CD4-positive, alpha-beta T cell treated with Interleukin-17A for 4 hours (primary cell): ENCODE measurements at regions not wholly inside any gene's neighbourhood (a gene's known extent, or its start where the extent isn't known, plus 50 kb on each side); places are given as distances from the start of the nearest gene placed in this dataset.

Experiments
- DNase-seq: peaks from one replicate; pipeline ENCODE4 v3.0.0-alpha.2; 2020; ENCODE audit warnings: mixed read lengths

DNA sequence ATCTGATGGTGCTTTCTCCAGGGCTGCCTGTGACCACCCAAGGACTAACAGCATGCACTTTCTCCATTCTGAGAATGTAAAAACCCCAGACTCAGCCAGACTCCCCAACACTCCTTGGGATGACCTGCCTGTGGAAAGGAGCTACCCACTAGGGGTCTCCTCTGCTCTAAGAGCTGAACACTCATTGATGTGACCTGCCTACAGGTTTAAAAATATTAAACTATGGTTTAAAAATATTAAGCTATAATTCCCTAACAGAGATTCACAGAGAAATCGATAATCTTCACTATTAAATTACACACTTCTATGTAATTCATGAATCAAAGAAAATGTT lies 696.2 kb upstream of the SLITRK5 start:
- no peak for DNase-seq

DNA sequence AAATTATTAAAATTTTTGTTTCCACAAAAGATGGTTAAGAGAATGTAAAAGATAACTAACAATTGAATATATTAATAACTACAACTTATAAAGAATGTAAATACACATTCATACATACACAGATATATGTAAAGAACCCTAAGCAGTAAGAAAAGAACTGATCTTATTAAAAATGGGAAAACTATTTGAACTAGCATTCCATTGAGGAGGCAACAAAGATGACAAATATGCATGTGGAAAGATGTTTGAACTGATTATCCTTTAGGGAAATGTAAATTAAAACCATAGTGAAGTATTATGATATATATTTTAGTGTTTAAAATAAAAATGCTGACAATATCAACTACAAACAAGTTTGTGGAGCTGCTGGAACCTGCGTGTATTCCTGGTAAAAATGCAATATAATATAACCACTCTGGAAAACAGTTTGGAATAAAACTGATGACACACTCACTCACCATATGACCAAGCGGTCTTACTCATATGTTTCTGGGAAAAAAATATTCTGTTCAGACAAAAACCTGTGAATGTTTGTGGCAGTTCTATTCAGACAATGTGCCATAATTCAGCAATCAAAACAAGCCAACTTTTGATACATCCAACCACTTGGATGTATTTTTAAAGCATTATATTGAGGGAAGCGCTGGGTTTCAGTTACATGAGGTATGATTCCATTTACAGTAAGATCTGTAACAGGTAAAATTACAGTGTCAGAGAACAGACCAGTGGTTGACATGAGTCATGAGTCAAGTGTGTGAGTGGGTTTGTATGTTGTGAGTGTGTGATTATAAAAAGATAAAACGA lies 694.4 kb upstream of the SLITRK5 start:
- no peak for DNase-seq

GRCh38 chr13:86986448-86986847 lies 684.7 kb upstream of the SLITRK5 start:
- DNase-seq, result no peak

DNA sequence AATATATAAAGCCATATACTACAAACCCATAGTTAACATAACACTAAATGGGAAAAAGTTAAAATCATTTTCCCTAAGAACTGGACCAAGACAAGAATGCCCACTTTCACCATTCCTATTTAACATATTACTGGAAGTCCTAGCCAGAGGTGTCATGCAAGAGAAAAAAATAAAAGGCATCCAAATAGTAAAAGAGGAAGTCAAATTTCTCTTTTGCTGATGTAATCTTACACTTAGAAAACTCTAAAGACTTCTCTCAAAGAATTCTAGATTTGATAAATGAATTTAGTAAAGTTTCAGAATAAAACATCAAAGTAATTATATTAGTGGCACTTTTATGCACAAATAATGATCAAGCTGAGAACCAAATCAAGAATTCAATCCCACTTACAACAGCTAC lies 678.9 kb upstream of the SLITRK5 start:
- no peak for DNase-seq

- no peak for DNase-seq
Measured at GRCh38 chr13:87003265-87003664, 667.9 kb upstream of the SLITRK5 start.

DNA sequence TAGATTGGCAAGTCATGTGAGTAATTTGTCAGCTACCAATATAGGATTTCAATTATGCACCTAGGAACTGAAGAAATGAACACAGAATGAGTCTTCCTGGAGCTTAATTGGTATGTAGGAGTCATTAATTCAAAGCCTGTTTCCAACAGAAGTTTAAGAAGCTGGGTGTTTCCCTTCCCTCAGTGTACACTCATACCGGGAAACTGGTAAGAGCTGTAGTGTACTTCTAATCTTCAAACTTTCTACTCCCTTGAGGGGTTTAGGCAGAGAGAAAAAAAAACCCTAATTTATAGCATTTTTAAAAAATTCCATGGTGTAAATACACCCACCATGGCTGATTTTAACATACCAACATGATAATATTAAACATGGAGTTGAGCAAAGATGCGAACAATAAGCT lies 665.7 kb upstream of the SLITRK5 start:
- DNase-seq, result no peak

DNA sequence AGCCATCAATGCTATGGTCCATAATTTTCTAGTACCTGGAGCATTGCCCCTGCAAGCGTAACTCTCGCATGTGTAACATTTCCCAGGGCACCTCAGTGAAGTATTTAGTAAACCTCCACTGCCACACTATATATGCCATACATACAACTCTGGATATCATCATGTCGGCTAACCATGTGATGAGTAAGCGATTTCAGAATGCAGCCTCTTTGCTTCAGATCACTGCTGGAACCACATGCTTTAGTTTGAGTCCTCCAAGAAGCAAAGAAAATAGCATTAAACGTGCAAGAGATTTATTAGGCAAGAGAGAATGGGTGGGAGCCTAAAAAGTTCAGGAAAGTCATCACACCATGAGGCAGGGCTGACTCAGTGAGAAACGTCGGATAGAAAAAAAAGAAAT lies 635.6 kb upstream of the SLITRK5 start:
- DNase-seq, result no peak

GRCh38 chr13:87042946-87043345 lies 628.2 kb upstream of the SLITRK5 start:
- DNase-seq, result no peak

GRCh38 chr13:87052731-87053130 lies 618.4 kb upstream of the SLITRK5 start:
- no peak for DNase-seq

GRCh38 chr13:87057807-87058520 lies 613.2 kb upstream of the SLITRK5 start:
- DNase-seq, result no peak

GRCh38 chr13:87058786-87059329 lies 612.3 kb upstream of the SLITRK5 start:
- DNase-seq, result no peak

DNA sequence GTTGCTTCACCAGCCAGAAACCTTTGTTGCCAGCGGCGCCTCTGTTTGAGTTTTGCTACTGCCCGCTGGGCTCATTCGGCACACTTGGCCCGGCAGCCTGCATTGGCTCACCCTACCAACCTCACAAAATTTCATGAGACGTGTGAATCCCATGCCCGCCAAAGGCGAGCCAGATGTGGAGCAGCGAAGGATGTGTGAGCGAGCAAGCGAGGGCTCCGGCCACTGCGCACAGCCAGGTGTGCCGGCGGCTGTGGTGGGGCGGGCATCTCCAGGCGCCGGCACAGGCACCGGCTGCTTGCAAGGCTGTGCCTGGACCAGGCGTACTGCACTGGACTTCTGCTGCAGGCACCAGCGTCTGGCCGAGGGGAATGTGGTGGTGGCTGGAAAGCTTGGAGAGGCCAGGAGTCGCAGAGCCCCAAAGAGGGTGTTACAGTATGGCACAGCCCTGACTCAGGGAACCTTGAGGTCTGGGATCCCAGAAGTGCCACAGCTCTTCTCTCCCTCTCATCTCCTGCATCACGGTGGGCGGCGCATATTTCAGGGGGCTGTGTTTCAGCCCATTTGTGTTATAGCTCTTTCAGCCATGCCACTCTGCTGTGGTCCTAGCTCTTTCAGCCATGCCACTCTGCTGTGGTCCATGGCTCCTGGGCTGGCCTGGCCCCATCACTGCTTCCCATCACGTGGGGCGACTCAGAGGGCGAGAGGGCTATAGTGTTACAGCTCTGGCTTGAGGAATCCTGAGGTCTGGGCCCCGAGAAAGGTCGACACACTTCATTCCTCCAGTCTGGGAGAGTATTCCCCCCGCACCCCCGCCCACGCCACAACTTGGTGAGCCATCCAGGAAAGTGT lies 592.0 kb upstream of the SLITRK5 start:
- no peak for DNase-seq

DNA sequence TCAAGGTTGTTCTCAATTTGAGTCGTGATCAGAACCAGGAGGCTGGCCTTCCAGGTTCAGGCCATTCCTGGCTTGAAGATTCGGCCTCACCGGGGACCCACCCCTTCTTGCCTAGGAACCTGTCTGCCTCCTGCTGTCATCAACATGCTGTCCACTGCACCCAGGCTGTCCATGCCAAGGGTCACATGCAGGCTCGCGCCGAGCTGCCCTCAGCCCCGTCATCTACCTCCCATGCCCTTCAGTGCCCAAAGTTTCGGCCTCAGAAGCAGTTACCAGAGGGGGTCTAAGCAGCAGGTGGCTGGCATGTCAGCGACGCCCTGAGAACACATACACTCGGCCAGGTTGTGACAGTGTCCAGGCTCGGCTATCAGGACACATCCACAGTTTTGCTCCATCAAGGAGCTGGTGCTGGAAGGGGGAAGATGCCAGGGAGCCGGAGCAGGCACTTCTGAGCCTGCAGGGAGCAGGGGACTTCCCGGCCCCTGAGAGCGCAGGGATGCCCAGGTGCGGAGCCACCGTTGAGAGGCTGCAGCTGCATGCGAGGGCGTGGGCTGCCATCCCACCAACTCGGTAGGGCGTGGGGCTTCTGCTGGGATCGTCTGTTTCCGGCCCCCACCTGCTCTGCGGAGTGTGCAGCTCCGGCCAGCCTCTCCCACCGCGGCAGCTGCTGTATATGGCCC lies 590.9 kb upstream of the SLITRK5 start:
- no peak for DNase-seq

DNA sequence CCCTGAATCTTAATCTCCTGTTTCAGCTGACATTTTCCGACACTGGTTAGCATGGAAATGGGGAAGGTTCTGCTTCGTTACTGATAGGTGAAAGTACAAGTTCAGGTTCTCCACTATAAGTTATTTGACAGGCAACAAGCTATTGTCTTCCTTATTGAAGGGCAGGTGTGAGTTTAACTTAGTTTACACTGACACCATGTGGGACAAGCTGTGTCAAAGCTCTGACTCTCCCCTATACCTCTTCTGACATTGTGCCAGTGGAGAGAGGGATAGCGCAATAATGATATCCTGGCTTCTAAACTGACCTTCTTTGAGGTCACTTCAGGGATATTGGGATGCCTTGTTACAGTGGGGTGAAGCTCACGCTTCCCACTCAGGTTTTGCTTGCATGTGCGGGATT lies 587.0 kb upstream of the SLITRK5 start:
- no peak for DNase-seq

DNA sequence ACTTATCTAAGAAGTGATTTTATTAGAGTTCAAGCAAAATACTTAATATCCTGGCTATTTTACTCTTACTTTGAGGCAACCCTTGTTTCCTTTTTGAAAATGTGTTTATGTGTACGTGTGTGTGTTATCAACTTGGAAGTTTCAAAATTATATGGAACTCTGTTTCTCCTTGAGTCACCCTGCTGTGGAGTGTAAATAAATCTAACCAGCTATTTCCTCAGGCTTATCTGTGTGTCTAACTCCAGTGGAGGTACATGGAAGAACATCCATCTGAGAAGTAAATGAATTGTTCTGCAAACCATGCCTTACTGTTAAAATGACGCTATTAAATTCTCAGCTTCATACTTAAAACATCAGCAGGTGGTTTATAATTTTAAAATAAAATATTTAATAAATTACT lies 583.4 kb upstream of the SLITRK5 start:
- DNase-seq, result no peak

DNA sequence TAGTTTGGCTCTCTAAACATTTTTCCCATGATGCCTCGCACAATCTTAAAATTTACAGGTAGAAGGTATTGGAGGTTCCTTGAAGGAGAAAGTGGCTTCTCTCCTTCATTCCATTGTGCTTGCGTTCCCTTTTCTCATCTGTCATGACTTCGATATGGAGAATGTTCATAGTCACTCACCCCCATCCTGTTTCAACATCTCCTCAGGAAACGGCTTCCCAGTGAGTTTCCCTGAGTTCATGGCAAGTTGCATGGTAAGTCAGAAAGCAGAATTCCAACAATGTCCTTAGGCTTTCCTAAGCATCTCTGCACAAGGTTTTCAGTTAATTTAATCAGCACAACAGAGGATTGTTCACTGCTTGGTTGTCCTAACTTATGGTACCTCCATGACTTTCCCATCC lies 581.8 kb upstream of the SLITRK5 start:
- DNase-seq, result no peak

GRCh38 chr13:87093399-87093798 lies 577.8 kb upstream of the SLITRK5 start:
- no peak for DNase-seq

DNA sequence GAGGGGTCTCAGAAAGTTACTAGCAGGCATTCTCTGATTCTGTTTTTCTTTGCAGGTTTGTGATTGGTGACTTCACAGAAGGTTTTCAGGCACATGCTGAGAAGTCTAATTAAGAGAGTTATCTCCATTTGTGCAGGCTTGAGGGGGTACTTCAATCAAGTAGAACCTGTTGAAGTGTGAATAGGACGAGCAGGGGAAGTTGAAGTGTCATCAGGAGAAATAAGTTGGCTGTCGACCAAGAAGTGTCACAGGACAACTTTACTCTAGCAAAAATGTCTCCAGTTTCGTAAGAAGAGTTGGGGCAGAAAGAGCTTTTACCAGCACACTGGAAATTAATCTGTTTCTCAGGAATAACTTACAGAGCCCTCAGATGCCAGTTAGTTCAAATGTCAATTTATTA lies 576.5 kb upstream of the SLITRK5 start:
- no peak for DNase-seq

DNA sequence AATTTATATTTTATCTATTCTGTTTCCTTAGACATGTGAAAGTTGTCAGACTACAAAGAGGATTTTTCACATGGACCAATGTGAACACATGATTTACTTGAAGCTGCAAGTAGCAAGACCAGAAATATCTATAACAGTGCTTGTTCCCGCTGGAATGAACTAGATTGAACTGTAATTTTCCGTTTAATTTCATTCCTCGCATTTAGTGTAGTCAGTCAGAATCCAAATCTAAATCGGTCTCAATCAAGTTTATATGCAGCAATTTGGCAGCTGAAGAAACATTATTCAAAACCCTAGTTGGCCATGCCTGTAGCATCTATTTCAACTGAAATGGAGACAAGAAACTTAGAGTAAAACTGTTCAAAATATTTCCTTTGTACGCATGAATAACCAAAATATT lies 570.7 kb upstream of the SLITRK5 start:
- DNase-seq, result no peak

- DNase-seq, result no peak
Measured at GRCh38 chr13:87107651-87108050, 563.5 kb upstream of the SLITRK5 start.

DNA sequence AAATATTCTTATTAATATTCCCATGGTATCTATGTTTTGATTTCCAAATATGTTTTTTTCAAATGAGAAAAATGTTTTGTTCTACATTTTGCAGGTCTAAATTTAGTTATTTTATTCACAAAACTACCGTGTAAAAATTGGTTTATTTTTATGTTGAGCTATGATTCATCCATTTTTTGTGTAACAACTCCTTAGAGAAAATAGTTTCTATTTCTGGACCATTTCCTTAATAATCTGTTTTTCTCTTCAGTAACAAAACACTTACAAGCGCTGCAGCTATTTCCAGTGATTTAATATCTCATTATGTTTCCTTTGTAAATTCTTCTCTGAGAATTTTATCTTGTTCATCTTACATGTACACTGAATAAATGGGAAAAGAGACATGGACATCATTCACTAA lies 550.7 kb upstream of the SLITRK5 start:
- no peak for DNase-seq

DNA sequence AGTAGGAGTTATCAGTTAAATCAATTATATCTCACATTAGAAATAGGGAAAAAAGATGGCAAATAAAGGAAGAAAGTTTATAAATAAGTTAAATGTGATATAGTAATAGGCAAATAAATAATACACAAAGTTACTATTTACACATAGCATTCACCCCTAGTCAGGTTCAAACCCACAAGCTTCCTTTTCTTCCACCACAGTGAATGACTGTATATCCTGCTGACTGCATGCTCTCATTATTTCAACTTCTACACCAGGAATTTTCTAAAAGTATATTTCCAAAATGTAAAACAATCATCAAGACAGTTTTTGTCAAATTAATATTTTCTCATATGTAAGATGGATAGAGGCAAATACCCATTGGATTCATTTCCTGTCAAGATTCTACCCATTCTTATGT lies 548.6 kb upstream of the SLITRK5 start:
- no peak for DNase-seq
